ENCODE measurements at regions not wholly inside any gene's neighbourhood (a gene's known extent, or its start where the extent isn't known, plus 50 kb on each side); places are given as distances from the start of the nearest gene placed in this dataset.

DNA sequence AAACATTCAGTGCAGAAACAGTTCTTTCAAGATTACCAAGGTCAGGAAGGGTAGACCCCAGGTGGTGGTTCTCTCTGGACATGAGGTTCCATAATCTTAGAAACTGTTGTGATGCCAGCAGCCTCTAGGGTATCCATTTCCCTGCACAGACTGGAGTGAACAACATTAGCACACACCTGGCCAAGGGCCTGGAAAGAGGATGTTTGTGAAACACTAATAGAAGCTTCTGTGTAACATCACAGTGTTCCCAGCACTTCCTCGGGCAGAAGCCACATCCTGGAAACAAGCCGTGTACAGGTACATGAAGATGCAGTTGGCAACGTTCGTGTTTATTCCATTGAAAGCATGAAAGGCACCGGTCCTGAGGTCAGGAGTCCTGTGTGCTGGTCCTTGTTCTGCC, 598.2 kb upstream of the KLF4 start:
- 67% methylated on average over 5 of the region's 5 CpGs for WGBS (ENCODE audit: low lambda C conversion rate)

DNA sequence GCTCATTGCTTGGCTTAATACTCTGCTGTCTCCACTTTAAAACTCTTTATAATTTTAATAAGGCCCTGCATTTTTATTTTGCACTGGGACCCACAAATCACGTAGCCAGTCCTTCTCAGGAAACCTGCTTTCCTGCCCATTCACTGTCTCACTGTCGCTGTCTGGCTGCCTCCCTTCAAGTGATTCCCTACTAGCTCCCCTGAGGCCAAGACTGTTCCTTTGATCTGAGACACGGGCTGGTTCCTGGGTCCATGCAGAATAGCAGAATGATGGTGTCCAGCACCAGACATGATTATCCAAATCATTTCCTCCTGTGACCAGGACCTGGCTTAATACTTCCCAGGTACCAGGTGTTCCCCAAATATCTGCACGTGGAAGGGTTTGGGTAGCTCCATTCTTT, 597.1 kb upstream of the KLF4 start:
- POLR2A ChIA-PET, result no interaction called here
- no peak overlapping the region for H3K9ac ChIP-seq (ENCODE audit: insufficient read depth, low read depth, low read length)
- H2AFZ ChIP-seq (ENCODE audit: low read length), result no peak overlapping the region
- no peaks in the 10 kb centered on the region for H3K27me3 ChIP-seq (ENCODE audit: control insufficient read depth in 1 of 2, insufficient read depth in 2 of 2, low read length in 2 of 2)
- no TSS peak for BruUV-seq (replicated peaks)
- no peak overlapping the region for H3K4me2 ChIP-seq (ENCODE audit: low read depth, low read length)
- no peak overlapping the region for H3K4me3 ChIP-seq (replicated peaks in 1 of 3; ENCODE audit: insufficient read depth in 1 of 3, low read depth in 2 of 3, low read length in 3 of 3)
- DNase-seq (ENCODE audit: low spot score) (no peak), ATAC-seq (no peak), FAIRE-seq (no peak)
- WGBS (ENCODE audit: low lambda C conversion rate), result 13% methylated on average over 4 of the region's 4 CpGs
- no peaks in the 10 kb centered on the region for H3K4me1 ChIP-seq (ENCODE audit: insufficient read depth, low read length)
- no peak overlapping the region for H3K27ac ChIP-seq (ENCODE audit: extremely low read length, insufficient read depth, low read length)
- CTCF ChIA-PET (ENCODE audit: low intra/inter-chr PET ratio, low total read pairs), result no interaction called here
- no peaks in the 10 kb centered on the region for H4K20me1 ChIP-seq (ENCODE audit: insufficient read depth, low read length)
- no peaks in the 10 kb centered on the region for H3K9me3 ChIP-seq (ENCODE audit: low read length)
- no peaks in the 10 kb centered on the region for H3K36me3 ChIP-seq (replicated peaks in 1 of 2; ENCODE audit: control insufficient read depth in 1 of 2, insufficient read depth in 2 of 2, low read length in 2 of 2)
- intact Hi-C loops (cut with micrococcal nuclease; ENCODE audit: unreplicated experiment), result no loop called here
- H3K79me2 ChIP-seq (ENCODE audit: insufficient read depth, low read length), result no peaks in the 10 kb centered on the region
- in situ Hi-C loops (cut with HindIII; ENCODE audit: extremely low pct_ligation_motif_present, low pct_unique_long_range_greater_than_20kb), result no loop called here
- TF ChIP-seq, protein P1, sequence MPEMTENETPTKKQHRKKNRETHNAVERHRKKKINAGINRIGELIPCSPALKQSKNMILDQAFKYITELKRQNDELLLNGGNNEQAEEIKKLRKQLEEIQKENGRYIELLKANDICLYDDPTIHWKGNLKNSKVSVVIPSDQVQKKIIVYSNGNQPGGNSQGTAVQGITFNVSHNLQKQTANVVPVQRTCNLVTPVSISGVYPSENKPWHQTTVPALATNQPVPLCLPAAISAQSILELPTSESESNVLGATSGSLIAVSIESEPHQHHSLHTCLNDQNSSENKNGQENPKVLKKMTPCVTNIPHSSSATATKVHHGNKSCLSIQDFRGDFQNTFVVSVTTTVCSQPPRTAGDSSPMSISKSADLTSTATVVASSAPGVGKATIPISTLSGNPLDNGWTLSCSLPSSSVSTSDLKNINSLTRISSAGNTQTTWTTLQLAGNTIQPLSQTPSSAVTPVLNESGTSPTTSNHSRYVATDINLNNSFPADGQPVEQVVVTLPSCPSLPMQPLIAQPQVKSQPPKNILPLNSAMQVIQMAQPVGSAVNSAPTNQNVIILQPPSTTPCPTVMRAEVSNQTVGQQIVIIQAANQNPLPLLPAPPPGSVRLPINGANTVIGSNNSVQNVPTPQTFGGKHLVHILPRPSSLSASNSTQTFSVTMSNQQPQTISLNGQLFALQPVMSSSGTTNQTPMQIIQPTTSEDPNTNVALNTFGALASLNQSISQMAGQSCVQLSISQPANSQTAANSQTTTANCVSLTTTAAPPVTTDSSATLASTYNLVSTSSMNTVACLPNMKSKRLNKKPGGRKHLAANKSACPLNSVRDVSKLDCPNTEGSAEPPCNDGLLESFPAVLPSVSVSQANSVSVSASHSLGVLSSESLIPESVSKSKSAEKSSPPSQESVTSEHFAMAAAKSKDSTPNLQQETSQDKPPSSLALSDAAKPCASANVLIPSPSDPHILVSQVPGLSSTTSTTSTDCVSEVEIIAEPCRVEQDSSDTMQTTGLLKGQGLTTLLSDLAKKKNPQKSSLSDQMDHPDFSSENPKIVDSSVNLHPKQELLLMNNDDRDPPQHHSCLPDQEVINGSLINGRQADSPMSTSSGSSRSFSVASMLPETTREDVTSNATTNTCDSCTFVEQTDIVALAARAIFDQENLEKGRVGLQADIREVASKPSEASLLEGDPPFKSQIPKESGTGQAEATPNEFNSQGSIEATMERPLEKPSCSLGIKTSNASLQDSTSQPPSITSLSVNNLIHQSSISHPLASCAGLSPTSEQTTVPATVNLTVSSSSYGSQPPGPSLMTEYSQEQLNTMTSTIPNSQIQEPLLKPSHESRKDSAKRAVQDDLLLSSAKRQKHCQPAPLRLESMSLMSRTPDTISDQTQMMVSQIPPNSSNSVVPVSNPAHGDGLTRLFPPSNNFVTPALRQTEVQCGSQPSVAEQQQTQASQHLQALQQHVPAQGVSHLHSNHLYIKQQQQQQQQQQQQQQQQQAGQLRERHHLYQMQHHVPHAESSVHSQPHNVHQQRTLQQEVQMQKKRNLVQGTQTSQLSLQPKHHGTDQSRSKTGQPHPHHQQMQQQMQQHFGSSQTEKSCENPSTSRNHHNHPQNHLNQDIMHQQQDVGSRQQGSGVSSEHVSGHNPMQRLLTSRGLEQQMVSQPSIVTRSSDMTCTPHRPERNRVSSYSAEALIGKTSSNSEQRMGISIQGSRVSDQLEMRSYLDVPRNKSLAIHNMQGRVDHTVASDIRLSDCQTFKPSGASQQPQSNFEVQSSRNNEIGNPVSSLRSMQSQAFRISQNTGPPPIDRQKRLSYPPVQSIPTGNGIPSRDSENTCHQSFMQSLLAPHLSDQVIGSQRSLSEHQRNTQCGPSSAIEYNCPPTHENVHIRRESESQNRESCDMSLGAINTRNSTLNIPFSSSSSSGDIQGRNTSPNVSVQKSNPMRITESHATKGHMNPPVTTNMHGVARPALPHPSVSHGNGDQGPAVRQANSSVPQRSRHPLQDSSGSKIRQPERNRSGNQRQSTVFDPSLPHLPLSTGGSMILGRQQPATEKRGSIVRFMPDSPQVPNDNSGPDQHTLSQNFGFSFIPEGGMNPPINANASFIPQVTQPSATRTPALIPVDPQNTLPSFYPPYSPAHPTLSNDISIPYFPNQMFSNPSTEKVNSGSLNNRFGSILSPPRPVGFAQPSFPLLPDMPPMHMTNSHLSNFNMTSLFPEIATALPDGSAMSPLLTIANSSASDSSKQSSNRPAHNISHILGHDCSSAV (CRISPR knock-in tag; IDR thresholded peaks at IDR 0.05; ENCODE audit: borderline replicate concordance), result no peak

More for the DNA sequence above, 598.2 kb upstream of the KLF4 start:
- POLR2A ChIA-PET, result no interaction called here
- Histone ChIP-seq H2AFZ (ENCODE audit: low read length) (no peak overlapping the region), H3K4me2 (ENCODE audit: low read depth, low read length) (no peak overlapping the region), H3K27me3 (ENCODE audit: control insufficient read depth in 1 of 2, insufficient read depth in 2 of 2, low read length in 2 of 2) (no peaks in the 10 kb centered on the region), H3K79me2 (ENCODE audit: insufficient read depth, low read length) (no peaks in the 10 kb centered on the region), H3K27ac (ENCODE audit: extremely low read length, insufficient read depth, low read length) (no peak overlapping the region), H3K9me3 (ENCODE audit: low read length) (no peaks in the 10 kb centered on the region), H3K36me3 (replicated peaks in 1 of 2; ENCODE audit: control insufficient read depth in 1 of 2, insufficient read depth in 2 of 2, low read length in 2 of 2) (no peaks in the 10 kb centered on the region), H4K20me1 (ENCODE audit: insufficient read depth, low read length) (no peaks in the 10 kb centered on the region), H3K9ac (ENCODE audit: insufficient read depth, low read depth, low read length) (no peak overlapping the region), H3K4me3 (replicated peaks in 1 of 3; ENCODE audit: insufficient read depth in 1 of 3, low read depth in 2 of 3, low read length in 3 of 3) (no peak overlapping the region), H3K4me1 (ENCODE audit: insufficient read depth, low read length) (no peaks in the 10 kb centered on the region)
- intact Hi-C loops (cut with micrococcal nuclease; ENCODE audit: unreplicated experiment) (no loop called here), in situ Hi-C loops (cut with HindIII; ENCODE audit: extremely low pct_ligation_motif_present, low pct_unique_long_range_greater_than_20kb) (no loop called here)
- ATAC-seq (no peak), FAIRE-seq (no peak), DNase-seq (ENCODE audit: low spot score) (no peak)
- TF ChIP-seq, protein P2, sequence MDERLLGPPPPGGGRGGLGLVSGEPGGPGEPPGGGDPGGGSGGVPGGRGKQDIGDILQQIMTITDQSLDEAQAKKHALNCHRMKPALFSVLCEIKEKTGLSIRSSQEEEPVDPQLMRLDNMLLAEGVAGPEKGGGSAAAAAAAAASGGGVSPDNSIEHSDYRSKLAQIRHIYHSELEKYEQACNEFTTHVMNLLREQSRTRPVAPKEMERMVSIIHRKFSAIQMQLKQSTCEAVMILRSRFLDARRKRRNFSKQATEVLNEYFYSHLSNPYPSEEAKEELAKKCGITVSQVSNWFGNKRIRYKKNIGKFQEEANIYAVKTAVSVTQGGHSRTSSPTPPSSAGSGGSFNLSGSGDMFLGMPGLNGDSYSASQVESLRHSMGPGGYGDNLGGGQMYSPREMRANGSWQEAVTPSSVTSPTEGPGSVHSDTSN (CRISPR knock-in tag; IDR thresholded peaks at IDR 0.05), result no peak
- TF ChIP-seq ZNF589 (CRISPR knock-in tag; conservative IDR thresholded peaks at IDR 0.05) (no peak), JDP2 (CRISPR knock-in tag; IDR thresholded peaks at IDR 0.05; ENCODE audit: borderline replicate concordance) (no peak), SRSF1 (optimal IDR thresholded peaks at IDR 0.05; ENCODE audit: low read depth, low read length) (no peak), SMYD3 (CRISPR knock-in tag; IDR thresholded peaks at IDR 0.05) (no peak)
- TF ChIP-seq, protein P3, sequence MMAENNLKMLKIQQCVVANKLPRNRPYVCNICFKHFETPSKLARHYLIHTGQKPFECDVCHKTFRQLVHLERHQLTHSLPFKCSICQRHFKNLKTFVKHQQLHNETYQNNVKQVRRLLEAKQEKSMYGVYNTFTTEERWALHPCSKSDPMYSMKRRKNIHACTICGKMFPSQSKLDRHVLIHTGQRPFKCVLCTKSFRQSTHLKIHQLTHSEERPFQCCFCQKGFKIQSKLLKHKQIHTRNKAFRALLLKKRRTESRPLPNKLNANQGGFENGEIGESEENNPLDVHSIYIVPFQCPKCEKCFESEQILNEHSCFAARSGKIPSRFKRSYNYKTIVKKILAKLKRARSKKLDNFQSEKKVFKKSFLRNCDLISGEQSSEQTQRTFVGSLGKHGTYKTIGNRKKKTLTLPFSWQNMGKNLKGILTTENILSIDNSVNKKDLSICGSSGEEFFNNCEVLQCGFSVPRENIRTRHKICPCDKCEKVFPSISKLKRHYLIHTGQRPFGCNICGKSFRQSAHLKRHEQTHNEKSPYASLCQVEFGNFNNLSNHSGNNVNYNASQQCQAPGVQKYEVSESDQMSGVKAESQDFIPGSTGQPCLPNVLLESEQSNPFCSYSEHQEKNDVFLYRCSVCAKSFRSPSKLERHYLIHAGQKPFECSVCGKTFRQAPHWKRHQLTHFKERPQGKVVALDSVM (CRISPR knock-in tag; IDR thresholded peaks at IDR 0.05), result no peak
- CTCF ChIA-PET (ENCODE audit: low intra/inter-chr PET ratio, low total read pairs), result no interaction called here
- BruUV-seq (replicated peaks), result no TSS peak

Measured in HepG2 (cell line).